ENCODE measurements at regions not wholly inside any gene's neighbourhood (a gene's known extent, or its start where the extent isn't known, plus 50 kb on each side); places are given as distances from the start of the nearest gene placed in this dataset.

GRCh38 chr2:188050726-188051125 is 240.9 kb upstream of the GULP1 start:
- no peak for TF ChIP-seq CTCF (IDR thresholded peaks at IDR 0.05; ENCODE audit: insufficient read depth, low read length, poor library complexity, severe bottlenecking)
- DNase-seq (ENCODE audit: extremely low read depth, insufficient read length): no peak
- H3K36me3 ChIP-seq (ENCODE audit: control insufficient read depth, insufficient read depth, low read length): no peaks in the 10 kb centered on the region
- H3K27me3 ChIP-seq (replicated peaks; ENCODE audit: control insufficient read depth, insufficient read depth, low read length): no peaks in the 10 kb centered on the region
- no peak overlapping the region for H3K4me3 ChIP-seq (replicated peaks; ENCODE audit: low read depth, low read length)

- TF ChIP-seq CTCF (IDR thresholded peaks at IDR 0.05; ENCODE audit: insufficient read depth, low read length, poor library complexity, severe bottlenecking): no peak
- Histone ChIP-seq H3K36me3 (ENCODE audit: control insufficient read depth, insufficient read depth, low read length) (no peaks in the 10 kb centered on the region), H3K4me3 (replicated peaks; ENCODE audit: low read depth, low read length) (no peak overlapping the region), H3K27me3 (replicated peaks; ENCODE audit: control insufficient read depth, insufficient read depth, low read length) (no peaks in the 10 kb centered on the region)
- DNase-seq (ENCODE audit: extremely low read depth, insufficient read length): no peak
These were observed 240.0 kb upstream of the GULP1 start for GRCh38 chr2:188051706-188052105.

- Histone ChIP-seq H3K4me3 (replicated peaks; ENCODE audit: low read depth, low read length) (no peak overlapping the region), H3K27me3 (replicated peaks; ENCODE audit: control insufficient read depth, insufficient read depth, low read length) (no peaks in the 10 kb centered on the region), H3K36me3 (ENCODE audit: control insufficient read depth, insufficient read depth, low read length) (no peaks in the 10 kb centered on the region)
- TF ChIP-seq CTCF (IDR thresholded peaks at IDR 0.05; ENCODE audit: insufficient read depth, low read length, poor library complexity, severe bottlenecking): peak; percentile 13
- no peak for DNase-seq (ENCODE audit: extremely low read depth, insufficient read length)
These were observed 226.3 kb upstream of the GULP1 start for GRCh38 chr2:188065386-188065785.

GRCh38 chr2:188068093-188068492 is 223.6 kb upstream of the GULP1 start:
- H3K4me3 ChIP-seq (replicated peaks; ENCODE audit: low read depth, low read length): no peak overlapping the region
- no peak for TF ChIP-seq CTCF (IDR thresholded peaks at IDR 0.05; ENCODE audit: insufficient read depth, low read length, poor library complexity, severe bottlenecking)
- H3K27me3 ChIP-seq (replicated peaks; ENCODE audit: control insufficient read depth, insufficient read depth, low read length): no peaks in the 10 kb centered on the region
- no peaks in the 10 kb centered on the region for H3K36me3 ChIP-seq (ENCODE audit: control insufficient read depth, insufficient read depth, low read length)
- DNase-seq (ENCODE audit: extremely low read depth, insufficient read length): no peak

- TF ChIP-seq CTCF (IDR thresholded peaks at IDR 0.05; ENCODE audit: insufficient read depth, low read length, poor library complexity, severe bottlenecking): no peak
- Histone ChIP-seq H3K4me3 (replicated peaks; ENCODE audit: low read depth, low read length) (no peak overlapping the region), H3K27me3 (replicated peaks; ENCODE audit: control insufficient read depth, insufficient read depth, low read length) (no peaks in the 10 kb centered on the region), H3K36me3 (ENCODE audit: control insufficient read depth, insufficient read depth, low read length) (no peaks in the 10 kb centered on the region)
- DNase-seq (ENCODE audit: extremely low read depth, insufficient read length): peak; percentile 8
These were observed 215.3 kb upstream of the GULP1 start for GRCh38 chr2:188076149-188077056.
